ENCODE measurements at regions not wholly inside any gene's neighbourhood (a gene's known extent, or its start where the extent isn't known, plus 50 kb on each side); places are given as distances from the start of the nearest gene placed in this dataset.

DNA sequence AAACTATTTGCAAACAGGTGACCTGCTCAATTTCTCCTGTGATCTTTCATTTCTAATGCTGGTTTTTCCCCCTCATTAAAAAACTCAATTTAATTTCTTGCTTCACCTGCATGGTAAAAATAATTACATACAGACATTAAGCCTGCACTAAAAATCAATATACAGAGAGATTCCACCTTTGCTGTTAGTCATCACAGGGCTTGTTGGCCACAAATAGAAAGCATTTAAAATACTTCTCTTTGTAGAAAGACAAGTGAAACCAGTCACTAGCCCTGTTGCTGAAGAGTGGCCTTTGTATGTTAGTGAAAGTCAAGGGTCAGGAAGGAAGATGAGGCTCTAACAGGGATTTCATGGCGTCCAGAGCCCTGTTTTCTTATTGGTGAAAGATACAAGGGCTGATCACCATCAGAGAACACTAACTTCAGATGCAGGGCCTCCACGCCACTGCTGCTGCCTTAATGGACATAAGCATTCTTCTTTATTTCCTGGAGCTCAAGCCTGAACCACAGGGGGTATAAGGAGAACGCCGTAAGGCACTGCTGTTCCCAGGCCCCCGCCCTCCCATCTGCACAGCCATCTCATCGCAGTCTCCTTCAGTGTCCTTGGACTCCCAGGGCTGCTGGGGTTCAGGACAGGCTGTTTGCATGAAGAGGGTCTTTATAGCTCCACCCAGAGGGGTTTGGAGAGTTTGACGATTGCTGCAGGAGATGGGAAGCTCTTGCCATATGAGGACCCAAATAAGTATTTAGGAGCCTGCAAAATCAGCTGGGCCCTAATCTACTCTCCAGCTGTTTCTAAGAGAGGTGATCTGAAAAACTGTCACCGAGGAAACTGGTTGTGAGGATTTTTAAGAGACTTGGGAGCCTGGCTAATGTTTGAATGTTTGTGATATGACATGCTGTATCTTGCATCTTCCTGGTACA, 117.3 kb upstream of the IRF2BP2 start:
- TF ChIP-seq NFIC (IDR thresholded peaks at IDR 0.05) (no peak), TEAD4 (IDR thresholded peaks at IDR 0.05) (no peak), EP300 (IDR thresholded peaks at IDR 0.05; ENCODE audit: borderline replicate concordance) (no peak), CREB1 (IDR thresholded peaks at IDR 0.05; ENCODE audit: low read depth) (no peak), TCF12 (IDR thresholded peaks at IDR 0.05; ENCODE audit: low read depth) (no peak), FOXM1 (IDR thresholded peaks at IDR 0.05; ENCODE audit: borderline replicate concordance, low read depth) (no peak), TAF1 (IDR thresholded peaks at IDR 0.05; ENCODE audit: low read depth) (no peak), ZBTB7A (IDR thresholded peaks at IDR 0.05; ENCODE audit: low read depth) (no peak), CEBPB (IDR thresholded peaks at IDR 0.05) (no peak), YY1 (IDR thresholded peaks at IDR 0.05; ENCODE audit: low read depth) (no peak), RAD21 (IDR thresholded peaks at IDR 0.05; ENCODE audit: low read depth) (no peak), EGR1 (IDR thresholded peaks at IDR 0.05) (no peak)
- TF ChIP-seq, protein P1, sequence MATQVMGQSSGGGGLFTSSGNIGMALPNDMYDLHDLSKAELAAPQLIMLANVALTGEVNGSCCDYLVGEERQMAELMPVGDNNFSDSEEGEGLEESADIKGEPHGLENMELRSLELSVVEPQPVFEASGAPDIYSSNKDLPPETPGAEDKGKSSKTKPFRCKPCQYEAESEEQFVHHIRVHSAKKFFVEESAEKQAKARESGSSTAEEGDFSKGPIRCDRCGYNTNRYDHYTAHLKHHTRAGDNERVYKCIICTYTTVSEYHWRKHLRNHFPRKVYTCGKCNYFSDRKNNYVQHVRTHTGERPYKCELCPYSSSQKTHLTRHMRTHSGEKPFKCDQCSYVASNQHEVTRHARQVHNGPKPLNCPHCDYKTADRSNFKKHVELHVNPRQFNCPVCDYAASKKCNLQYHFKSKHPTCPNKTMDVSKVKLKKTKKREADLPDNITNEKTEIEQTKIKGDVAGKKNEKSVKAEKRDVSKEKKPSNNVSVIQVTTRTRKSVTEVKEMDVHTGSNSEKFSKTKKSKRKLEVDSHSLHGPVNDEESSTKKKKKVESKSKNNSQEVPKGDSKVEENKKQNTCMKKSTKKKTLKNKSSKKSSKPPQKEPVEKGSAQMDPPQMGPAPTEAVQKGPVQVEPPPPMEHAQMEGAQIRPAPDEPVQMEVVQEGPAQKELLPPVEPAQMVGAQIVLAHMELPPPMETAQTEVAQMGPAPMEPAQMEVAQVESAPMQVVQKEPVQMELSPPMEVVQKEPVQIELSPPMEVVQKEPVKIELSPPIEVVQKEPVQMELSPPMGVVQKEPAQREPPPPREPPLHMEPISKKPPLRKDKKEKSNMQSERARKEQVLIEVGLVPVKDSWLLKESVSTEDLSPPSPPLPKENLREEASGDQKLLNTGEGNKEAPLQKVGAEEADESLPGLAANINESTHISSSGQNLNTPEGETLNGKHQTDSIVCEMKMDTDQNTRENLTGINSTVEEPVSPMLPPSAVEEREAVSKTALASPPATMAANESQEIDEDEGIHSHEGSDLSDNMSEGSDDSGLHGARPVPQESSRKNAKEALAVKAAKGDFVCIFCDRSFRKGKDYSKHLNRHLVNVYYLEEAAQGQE (IDR thresholded peaks at IDR 0.05; ENCODE audit: low read depth): no peak
- TF ChIP-seq, protein P2, sequence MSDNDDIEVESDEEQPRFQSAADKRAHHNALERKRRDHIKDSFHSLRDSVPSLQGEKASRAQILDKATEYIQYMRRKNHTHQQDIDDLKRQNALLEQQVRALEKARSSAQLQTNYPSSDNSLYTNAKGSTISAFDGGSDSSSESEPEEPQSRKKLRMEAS (IDR thresholded peaks at IDR 0.05): no peak
- TF ChIP-seq, protein P3, sequence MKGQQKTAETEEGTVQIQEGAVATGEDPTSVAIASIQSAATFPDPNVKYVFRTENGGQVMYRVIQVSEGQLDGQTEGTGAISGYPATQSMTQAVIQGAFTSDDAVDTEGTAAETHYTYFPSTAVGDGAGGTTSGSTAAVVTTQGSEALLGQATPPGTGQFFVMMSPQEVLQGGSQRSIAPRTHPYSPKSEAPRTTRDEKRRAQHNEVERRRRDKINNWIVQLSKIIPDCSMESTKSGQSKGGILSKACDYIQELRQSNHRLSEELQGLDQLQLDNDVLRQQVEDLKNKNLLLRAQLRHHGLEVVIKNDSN (IDR thresholded peaks at IDR 0.05): no peak

DNA sequence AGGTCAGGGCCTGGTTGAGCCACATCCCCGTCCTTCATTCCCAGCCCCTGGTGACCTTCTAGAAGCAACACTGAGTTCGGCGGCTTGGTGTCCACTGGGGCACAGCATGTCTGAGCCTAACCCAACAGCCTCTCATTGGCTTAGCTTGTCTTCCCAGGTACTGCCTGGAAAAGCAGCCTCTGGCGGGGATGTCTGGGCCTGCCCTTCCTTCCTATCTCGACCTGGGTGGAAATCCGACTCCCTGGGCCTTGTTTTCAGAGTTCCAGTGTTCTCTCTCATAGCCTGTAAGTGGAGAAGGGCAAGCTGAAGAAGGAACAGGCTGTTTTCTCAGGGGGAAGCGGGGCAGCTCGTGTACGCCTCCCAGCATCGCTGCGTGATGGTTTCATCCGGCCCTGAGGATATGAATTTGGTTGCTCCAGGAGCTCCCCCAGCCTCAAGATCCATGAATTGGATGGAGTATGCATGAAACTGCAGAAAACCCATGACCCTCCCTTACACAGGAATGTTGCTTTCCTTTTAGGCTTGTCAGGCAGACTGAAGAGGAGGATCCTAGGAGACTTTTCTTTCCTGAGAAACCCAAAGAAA, 116.5 kb upstream of the IRF2BP2 start:
- no peak for TF ChIP-seq TAF1 (IDR thresholded peaks at IDR 0.05; ENCODE audit: low read depth)
- TF ChIP-seq RAD21 (IDR thresholded peaks at IDR 0.05; ENCODE audit: low read depth): no peak

DNA sequence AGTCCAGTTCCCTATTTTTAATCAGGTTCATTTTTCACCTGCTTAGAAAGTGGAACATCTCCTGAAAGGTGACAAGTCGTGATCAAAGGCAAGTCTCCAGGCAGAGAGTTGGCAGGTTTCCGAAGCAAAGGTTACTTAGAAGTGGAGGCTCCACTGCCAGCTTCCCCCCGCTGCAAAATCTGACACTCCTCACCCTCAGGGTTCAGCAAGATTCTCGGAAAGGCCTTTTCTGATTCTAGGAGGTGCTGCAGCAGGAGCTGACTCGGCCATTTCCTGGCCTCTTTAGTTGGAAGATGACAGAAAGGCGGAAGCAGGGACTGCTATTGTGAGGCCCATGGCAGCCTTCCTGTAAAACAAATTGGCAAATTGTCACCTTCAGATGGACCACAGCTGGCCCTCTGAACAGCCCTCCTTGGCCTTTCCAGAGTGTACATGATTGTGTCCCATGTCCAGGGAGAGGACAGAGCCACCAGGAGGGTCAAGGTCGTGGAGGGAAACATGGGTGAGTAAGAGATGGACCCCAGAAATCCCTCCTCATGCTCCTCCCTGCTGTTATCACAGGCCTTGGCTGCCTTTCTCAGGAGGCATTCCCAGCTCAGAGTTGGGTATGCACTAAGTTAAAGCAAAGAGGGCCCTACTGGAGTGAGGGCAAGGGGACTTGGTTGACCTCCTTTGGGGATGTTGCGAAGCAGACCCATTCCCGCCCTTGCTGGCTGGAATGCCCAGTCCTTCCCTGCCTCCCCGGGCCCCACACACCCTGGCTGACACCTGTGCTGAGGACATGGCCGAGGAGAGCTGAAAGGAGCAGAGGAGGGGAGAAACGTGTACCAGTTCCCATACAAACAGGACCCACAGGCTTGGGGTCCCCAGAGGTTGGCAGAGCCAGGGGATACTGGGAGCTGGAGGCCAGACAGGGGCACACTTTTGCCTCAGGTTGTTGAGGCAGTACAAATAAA, 115.5 kb upstream of the IRF2BP2 start:
- TF ChIP-seq NFIC (IDR thresholded peaks at IDR 0.05) (peak; percentile 62), TAF1 (IDR thresholded peaks at IDR 0.05; ENCODE audit: low read depth) (no peak)

DNA sequence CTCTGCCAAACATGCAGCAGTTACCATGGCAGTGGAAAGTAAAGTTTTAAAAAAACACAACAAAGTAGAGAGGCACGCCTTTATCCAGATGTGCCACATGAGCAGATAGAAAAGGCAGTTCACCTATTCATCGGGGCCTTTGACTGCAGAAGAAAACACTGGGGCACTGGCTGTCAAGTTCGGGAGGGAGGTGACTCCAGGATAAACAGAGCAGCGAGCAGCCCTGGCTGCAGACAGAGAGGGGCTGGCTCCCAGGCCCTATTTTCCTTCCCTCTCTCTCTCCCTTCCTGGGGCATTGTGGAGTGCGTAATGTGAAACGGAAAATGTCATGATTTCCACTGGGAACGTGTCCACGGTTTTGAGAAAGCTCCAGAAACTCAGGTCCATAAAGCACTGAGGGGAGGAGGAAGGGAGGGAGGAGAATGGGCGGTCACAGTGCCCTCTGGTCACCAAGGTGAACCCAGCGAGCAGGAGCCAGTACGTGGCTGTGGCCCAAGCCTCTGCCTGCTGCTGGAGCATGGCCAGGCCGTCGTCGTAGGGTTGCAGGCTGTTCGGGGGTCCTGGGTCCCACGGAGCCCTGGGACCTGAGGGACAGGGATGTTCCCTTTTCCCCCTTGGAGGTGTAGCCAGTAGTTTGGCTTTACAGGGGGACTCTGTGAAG, 114.7 kb upstream of the IRF2BP2 start:
- no peak for TF ChIP-seq TAF1 (IDR thresholded peaks at IDR 0.05; ENCODE audit: low read depth)
- TF ChIP-seq, protein P1 (IDR thresholded peaks at IDR 0.05; ENCODE audit: low read depth): no peak
- peak; percentile 75; the same call in 1 of the 2 replicates for TF ChIP-seq ZBTB7A (IDR thresholded peaks at IDR 0.05; ENCODE audit: low read depth)
- no peak; the same call in 1 of the 2 replicates for TF ChIP-seq TCF12 (IDR thresholded peaks at IDR 0.05; ENCODE audit: low read depth)
- TF ChIP-seq NFIC (IDR thresholded peaks at IDR 0.05): peak; percentile 78
- no peak for TF ChIP-seq CEBPB (IDR thresholded peaks at IDR 0.05)
- TF ChIP-seq EGR1 (IDR thresholded peaks at IDR 0.05): no peak
- no peak for TF ChIP-seq TEAD4 (IDR thresholded peaks at IDR 0.05)
- no peak; the same call in none of the 2 replicates for TF ChIP-seq EP300 (IDR thresholded peaks at IDR 0.05; ENCODE audit: borderline replicate concordance)
- peak; percentile 3; the same call in 1 of the 2 replicates for TF ChIP-seq RAD21 (IDR thresholded peaks at IDR 0.05; ENCODE audit: low read depth)
- no peak for TF ChIP-seq YY1 (IDR thresholded peaks at IDR 0.05; ENCODE audit: low read depth)
- no peak; the same call in 1 of the 2 replicates for TF ChIP-seq FOXM1 (IDR thresholded peaks at IDR 0.05; ENCODE audit: borderline replicate concordance, low read depth)
- TF ChIP-seq, protein P3 (IDR thresholded peaks at IDR 0.05): no peak
